GM23248 (cell line): ENCODE measurements at regions not wholly inside any gene's neighbourhood (a gene's known extent, or its start where the extent isn't known, plus 50 kb on each side); places are given as distances from the start of the nearest gene placed in this dataset.

Source experiments
- DNase-seq: peaks from one replicate; pipeline ENCODE4 v3.0.0-alpha.2; 2015
- H2AFZ ChIP-seq: fragments of 200-600 bp; sonication (generic); 2 replicates; pipeline ENCODE4 v1.6.1; 2016; ENCODE audit warnings: antibody characterized with exemption
- H3F3A ChIP-seq: fragments of 200-600 bp; sonication (generic); 2 replicates; pipeline ENCODE4 v1.6.1; 2016; ENCODE audit warnings: mild to moderate bottlenecking, antibody characterized with exemption, mixed run types; ENCODE audit not compliant: insufficient read depth
- H3K27ac ChIP-seq: fragments of 200-600 bp; sonication (generic); 2 replicates; pipeline ENCODE4 v1.5.1; 2016; ENCODE audit warnings: mild to moderate bottlenecking
- H3K27me3 ChIP-seq: fragments of 200-600 bp; sonication (generic); replicated peaks from 2 replicates; pipeline ENCODE4 v1.6.1; 2016; ENCODE audit warnings: mild to moderate bottlenecking; ENCODE audit not compliant: insufficient read depth
- H3K36me3 ChIP-seq: fragments of 200-600 bp; sonication (generic); 2 replicates; pipeline ENCODE4 v1.6.1; 2016; ENCODE audit warnings: low read depth, mild to moderate bottlenecking
- H3K4me1 ChIP-seq: fragments of 200-600 bp; sonication (generic); 2 replicates; pipeline ENCODE4 v1.6.1; 2016; ENCODE audit warnings: mild to moderate bottlenecking; ENCODE audit not compliant: insufficient read depth
- H3K4me2 ChIP-seq: fragments of 200-600 bp; sonication (generic); one replicate; pipeline ENCODE4 v1.6.1; 2016; ENCODE audit warnings: mild to moderate bottlenecking; ENCODE audit not compliant: unreplicated experiment
- H3K4me3 ChIP-seq: fragments of 200-600 bp; sonication (generic); 2 replicates; pipeline ENCODE4 v1.5.1; 2016; ENCODE audit warnings: mild to moderate bottlenecking
- H3K79me2 ChIP-seq: fragments of 200-600 bp; sonication (generic); 2 replicates; pipeline ENCODE4 v1.6.1; 2016; ENCODE audit warnings: mild to moderate bottlenecking; ENCODE audit not compliant: insufficient read depth
- H3K9ac ChIP-seq: fragments of 200-600 bp; sonication (generic); 2 replicates; pipeline ENCODE4 v1.6.1; 2016; ENCODE audit warnings: mild to moderate bottlenecking
- H3K9me2 ChIP-seq: fragments of 200-600 bp; sonication (generic); 2 replicates; pipeline ENCODE4 v1.6.1; 2016; ENCODE audit warnings: mixed run types, mild to moderate bottlenecking, moderate library complexity; ENCODE audit not compliant: insufficient read depth
- H3K9me3 ChIP-seq: fragments of 200-600 bp; sonication (generic); one replicate; pipeline ENCODE4 v1.6.1; 2017; ENCODE audit warnings: low read depth
- H4K20me1 ChIP-seq: fragments of 200-600 bp; sonication (generic); 2 replicates; pipeline ENCODE4 v1.6.0; 2016; ENCODE audit not compliant: insufficient read depth
- EZH2 ChIP-seq: fragments of 200-600 bp; sonication (generic); IDR thresholded peaks from 2 replicates; pipeline ENCODE4 v1.6.1; 2018; ENCODE audit warnings: antibody characterized with exemption, mild to moderate bottlenecking; ENCODE audit not compliant: insufficient read depth, poor library complexity, severe bottlenecking
- EZH2phosphoT487 ChIP-seq: fragments of 200-600 bp; sonication (generic); IDR thresholded peaks from 2 replicates; pipeline ENCODE4 v1.6.1; 2018; ENCODE audit warnings: antibody characterized with exemption, moderate library complexity, mild to moderate bottlenecking, low read depth; ENCODE audit not compliant: insufficient read depth
- WGBS, 2 experiments: methylation state at CpG; one replicate each; pipeline ENCODE4 v1.1.6; 2015 to 2017; ENCODE audit warnings: low lambda C conversion rate in 2 of 2, low coverage in 1 of 2; ENCODE audit errors: missing lambda C conversion rate in 2 of 2; 5-methylcytosine and 5-hydroxymethylcytosine counted together
- in situ Hi-C: fragments of 300-500 bp; cut with MboI; formaldehyde crosslinking; loops from 2 replicates; pipeline ENCODE4 v1.15.0; 2020

DNA sequence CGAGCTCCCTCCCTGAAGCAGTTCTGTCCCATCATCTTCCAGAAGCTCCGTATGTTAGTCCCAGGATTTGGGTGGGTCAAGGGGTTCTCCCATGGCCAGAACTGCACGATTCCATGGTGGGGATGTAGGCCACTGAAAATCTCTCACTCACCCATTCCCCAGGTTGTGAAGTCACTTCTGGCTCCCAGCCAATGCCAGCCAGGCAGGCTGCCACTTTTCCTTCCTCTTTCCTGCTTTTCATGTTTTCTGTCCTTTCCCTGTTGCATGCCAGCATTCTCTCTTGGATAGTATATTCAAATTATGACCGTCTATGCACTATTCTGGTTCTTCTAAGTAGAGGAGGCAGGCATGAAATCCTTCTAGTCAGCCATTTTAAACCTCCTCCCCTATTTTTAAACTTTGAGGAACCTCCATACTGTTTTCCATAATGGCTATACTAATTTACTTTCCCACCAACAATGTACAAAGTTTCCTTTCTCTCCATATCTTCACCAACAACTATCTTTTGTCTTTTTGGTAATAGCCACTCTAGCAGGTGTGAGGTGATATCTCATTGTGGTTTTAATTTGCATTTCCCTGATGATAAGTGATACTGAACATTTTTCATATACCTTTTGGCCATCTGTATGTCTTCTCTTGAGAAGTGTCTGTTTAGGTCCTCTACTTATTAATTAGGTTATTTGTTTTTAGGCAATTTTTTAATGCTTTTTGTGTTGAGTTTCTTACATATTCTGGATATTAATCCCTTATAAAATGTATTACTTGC, 182.1 kb upstream of the TET2 start:
- Histone ChIP-seq H2AFZ (no peak overlapping the region), H3K36me3 (no peaks in the 10 kb centered on the region), H3K27ac (no peak overlapping the region), H3K4me3 (no peak overlapping the region), H3K79me2 (no peaks in the 10 kb centered on the region), H3K4me2 (no peak overlapping the region), H3K27me3 (no peaks in the 10 kb centered on the region), H4K20me1 (no peaks in the 10 kb centered on the region), H3F3A (no peaks in the 10 kb centered on the region), H3K9me2 (no peaks in the 10 kb centered on the region), H3K4me1 (no peaks in the 10 kb centered on the region), H3K9ac (no peak overlapping the region), H3K9me3 (no peaks in the 10 kb centered on the region)
- TF ChIP-seq EZH2 (no peak), EZH2phosphoT487 (no peak)
- no peak for DNase-seq
- in situ Hi-C loops, result no loop called here
- 25 to 29% methylated on average over 4 of the region's 4 CpGs for WGBS, 2 experiments

GRCh38 chr4:104966349-104967033, 180.2 kb upstream of the TET2 start:
- Histone ChIP-seq H3K27ac (no peak overlapping the region), H3K27me3 (no peaks in the 10 kb centered on the region), H3K4me1 (no peaks in the 10 kb centered on the region), H3K9ac (no peak overlapping the region), H4K20me1 (no peaks in the 10 kb centered on the region), H3K79me2 (no peaks in the 10 kb centered on the region), H3K36me3 (no peaks in the 10 kb centered on the region), H3F3A (no peaks in the 10 kb centered on the region), H2AFZ (no peak overlapping the region), H3K9me2 (no peaks in the 10 kb centered on the region), H3K4me3 (no peak overlapping the region), H3K9me3 (no peaks in the 10 kb centered on the region), H3K4me2 (no peak overlapping the region)
- WGBS, 2 experiments, result 10 to 15% methylated on average over 3 of the region's 3 CpGs
- TF ChIP-seq EZH2phosphoT487 (no peak), EZH2 (no peak)
- no peak for DNase-seq
- in situ Hi-C loops, result no loop called here

DNA sequence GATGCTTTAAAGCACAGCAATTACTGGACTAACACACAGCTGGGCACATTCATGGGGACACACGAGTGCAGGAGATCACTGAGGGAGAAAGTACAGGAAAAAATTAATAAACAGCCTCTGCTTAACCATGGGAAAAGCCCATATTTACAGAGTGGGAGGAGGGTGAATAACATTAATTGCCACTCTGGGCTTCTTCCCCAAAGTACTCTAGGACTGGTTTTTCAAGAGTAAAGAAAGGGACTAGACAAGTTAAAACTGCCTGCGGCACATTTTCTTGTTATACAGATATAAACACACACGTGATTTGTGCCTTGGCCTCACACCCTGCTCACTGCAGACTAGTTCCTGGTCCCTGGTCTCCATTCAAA, 179.7 kb upstream of the TET2 start:
- TF ChIP-seq EZH2phosphoT487, result no peak
- no peak for TF ChIP-seq EZH2
- WGBS, 2 experiments, result 24 to 30% methylated on average over 3 of the region's 3 CpGs
- in situ Hi-C loops, result no loop called here

DNA sequence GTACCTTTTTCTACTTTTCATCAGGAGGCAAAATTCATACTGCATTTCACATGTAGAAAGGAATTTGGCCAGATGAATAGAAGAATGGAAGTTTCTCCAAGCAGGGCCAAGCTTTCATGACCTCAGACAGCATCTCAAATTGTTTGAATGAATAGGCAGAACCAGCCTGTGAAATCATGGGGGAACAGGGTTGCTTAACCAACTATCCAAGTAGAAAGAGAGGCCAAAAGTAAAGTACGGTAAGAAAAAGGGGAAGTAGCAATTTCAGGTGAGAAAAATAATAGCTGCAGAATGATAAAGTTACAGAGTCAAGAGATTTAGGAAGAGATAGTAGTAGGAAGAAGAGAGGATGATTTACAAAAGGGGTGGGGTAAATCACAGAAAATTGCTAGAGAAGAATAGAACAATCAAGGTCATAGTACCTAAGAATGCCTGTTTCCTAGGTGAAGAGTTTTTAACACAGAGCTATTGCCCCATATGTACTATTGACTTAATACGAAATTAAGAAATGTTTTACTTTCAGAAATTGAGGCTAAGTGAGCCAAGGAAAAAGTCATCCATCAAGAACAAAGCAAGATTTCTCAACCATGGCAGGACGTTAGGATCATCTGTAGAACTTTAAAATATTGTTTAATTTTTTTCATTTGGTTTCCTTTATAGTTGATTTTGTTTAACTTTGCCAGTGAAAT, 177.1 kb upstream of the TET2 start:
- TF ChIP-seq EZH2phosphoT487 (no peak), EZH2 (no peak)
- 12 to 19% methylated on average over 3 of the region's 3 CpGs for WGBS, 2 experiments
- no peak for DNase-seq

More for the DNA sequence above, 179.7 kb upstream of the TET2 start:
- Histone ChIP-seq H3K9me3 (no peaks in the 10 kb centered on the region), H3K79me2 (no peaks in the 10 kb centered on the region), H3K9me2 (no peaks in the 10 kb centered on the region), H3K27ac (no peak overlapping the region), H4K20me1 (no peaks in the 10 kb centered on the region), H3K4me1 (no peaks in the 10 kb centered on the region), H3K36me3 (no peaks in the 10 kb centered on the region), H3K9ac (no peak overlapping the region), H3K4me2 (no peak overlapping the region), H3K27me3 (no peaks in the 10 kb centered on the region), H2AFZ (no peak overlapping the region), H3K4me3 (no peak overlapping the region), H3F3A (no peaks in the 10 kb centered on the region)
- no peak for DNase-seq

More for the DNA sequence above, 177.1 kb upstream of the TET2 start:
- no peaks in the 10 kb centered on the region for H3K9me3 ChIP-seq
- no peak overlapping the region for H3K4me2 ChIP-seq
- H3K9ac ChIP-seq, result no peak overlapping the region
- H3K27ac ChIP-seq, result no peak overlapping the region
- no peak overlapping the region for H2AFZ ChIP-seq
- H3K4me1 ChIP-seq, result no peaks in the 10 kb centered on the region
- no peak overlapping the region for H3K4me3 ChIP-seq
- H3K9me2 ChIP-seq, result no peaks in the 10 kb centered on the region
- H3K27me3 ChIP-seq, result no peaks in the 10 kb centered on the region
- H4K20me1 ChIP-seq, result no peaks in the 10 kb centered on the region
- no peaks in the 10 kb centered on the region for H3F3A ChIP-seq
- in situ Hi-C loops, result no loop called here
- no peaks in the 10 kb centered on the region for H3K36me3 ChIP-seq
- no peaks in the 10 kb centered on the region for H3K79me2 ChIP-seq
